Endothelial cell (in vitro differentiated cells): ENCODE measurements at regions not wholly inside any gene's neighbourhood (a gene's known extent, or its start where the extent isn't known, plus 50 kb on each side); places are given as distances from the start of the nearest gene placed in this dataset.

Experiments
- DNase-seq: peaks from one replicate; pipeline ENCODE4 v3.0.0; 2021; ENCODE audit warnings: low spot score
- H3K27ac Mint-ChIP-seq: one replicate; pipeline ENCODE4 v1.8.0; 2021; ENCODE audit warnings: mixed read lengths, inconsistent platforms; ENCODE audit not compliant: unreplicated experiment
- H3K27me3 Mint-ChIP-seq: one replicate; pipeline ENCODE4 v1.8.0; 2021; ENCODE audit warnings: mild to moderate bottlenecking, moderate library complexity, mixed read lengths, inconsistent platforms; ENCODE audit not compliant: unreplicated experiment
- H3K36me3 Mint-ChIP-seq: one replicate; pipeline ENCODE4 v1.8.0; 2021; ENCODE audit warnings: mild to moderate bottlenecking, low read depth, mixed read lengths, inconsistent platforms; ENCODE audit not compliant: unreplicated experiment
- H3K4me1 Mint-ChIP-seq: one replicate; pipeline ENCODE4 v1.8.0; 2021; ENCODE audit warnings: mild to moderate bottlenecking, mixed read lengths, inconsistent platforms; ENCODE audit not compliant: unreplicated experiment
- H3K4me3 Mint-ChIP-seq: one replicate; pipeline ENCODE4 v1.8.0; 2021; ENCODE audit warnings: mild to moderate bottlenecking, mixed read lengths, inconsistent platforms; ENCODE audit not compliant: unreplicated experiment
- H3K9me3 Mint-ChIP-seq: one replicate; pipeline ENCODE4 v1.8.0; 2021; ENCODE audit warnings: mixed read lengths, inconsistent platforms; ENCODE audit not compliant: unreplicated experiment
- TF ChIP-seq, protein P1 (sequence below): fragments of 200-600 bp; sonication (generic); IDR thresholded peaks from one replicate; pipeline ENCODE4 v1.5.0; 2021; ENCODE audit warnings: antibody characterized with exemption; ENCODE audit not compliant: unreplicated experiment

DNA sequence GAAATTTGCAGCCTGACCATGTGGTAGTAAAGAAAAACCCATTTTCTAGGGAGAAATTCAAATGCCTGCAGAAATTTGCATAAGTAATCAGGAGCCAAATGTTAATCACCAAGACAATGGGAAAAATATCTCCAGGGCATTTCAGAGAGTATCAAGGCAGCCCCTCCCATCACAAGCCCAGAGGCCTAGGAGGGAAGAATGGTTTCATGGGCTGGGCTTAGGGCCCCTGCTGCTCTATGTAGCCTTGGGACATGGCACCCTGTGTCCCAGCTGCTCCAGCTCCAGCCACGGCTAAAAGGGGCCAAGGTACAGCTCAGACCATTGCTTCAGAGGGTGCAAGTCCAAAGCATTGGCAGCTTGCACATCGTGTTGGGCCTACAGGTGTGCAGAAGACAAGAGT is 117.2 kb upstream of the RALGAPA2 start:
- no peak overlapping the region for H3K27ac Mint-ChIP-seq
- peaks cover 8% of the 10 kb centered on the region for H3K27me3 Mint-ChIP-seq
- H3K36me3 Mint-ChIP-seq = peaks cover 18% of the 10 kb centered on the region
- H3K4me1 Mint-ChIP-seq = no peaks in the 10 kb centered on the region
- TF ChIP-seq, protein P1, sequence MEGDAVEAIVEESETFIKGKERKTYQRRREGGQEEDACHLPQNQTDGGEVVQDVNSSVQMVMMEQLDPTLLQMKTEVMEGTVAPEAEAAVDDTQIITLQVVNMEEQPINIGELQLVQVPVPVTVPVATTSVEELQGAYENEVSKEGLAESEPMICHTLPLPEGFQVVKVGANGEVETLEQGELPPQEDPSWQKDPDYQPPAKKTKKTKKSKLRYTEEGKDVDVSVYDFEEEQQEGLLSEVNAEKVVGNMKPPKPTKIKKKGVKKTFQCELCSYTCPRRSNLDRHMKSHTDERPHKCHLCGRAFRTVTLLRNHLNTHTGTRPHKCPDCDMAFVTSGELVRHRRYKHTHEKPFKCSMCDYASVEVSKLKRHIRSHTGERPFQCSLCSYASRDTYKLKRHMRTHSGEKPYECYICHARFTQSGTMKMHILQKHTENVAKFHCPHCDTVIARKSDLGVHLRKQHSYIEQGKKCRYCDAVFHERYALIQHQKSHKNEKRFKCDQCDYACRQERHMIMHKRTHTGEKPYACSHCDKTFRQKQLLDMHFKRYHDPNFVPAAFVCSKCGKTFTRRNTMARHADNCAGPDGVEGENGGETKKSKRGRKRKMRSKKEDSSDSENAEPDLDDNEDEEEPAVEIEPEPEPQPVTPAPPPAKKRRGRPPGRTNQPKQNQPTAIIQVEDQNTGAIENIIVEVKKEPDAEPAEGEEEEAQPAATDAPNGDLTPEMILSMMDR = no peak
- no peak overlapping the region for H3K4me3 Mint-ChIP-seq
- H3K9me3 Mint-ChIP-seq = peaks cover 6% of the 10 kb centered on the region
- DNase-seq = no peak

- no peak for DNase-seq
- Mint-ChIP-seq H3K4me3 (no peak overlapping the region), H3K9me3 (peaks cover 6% of the 10 kb centered on the region), H3K36me3 (peaks cover 15% of the 10 kb centered on the region), H3K27ac (no peak overlapping the region), H3K4me1 (no peaks in the 10 kb centered on the region), H3K27me3 (peaks cover 3% of the 10 kb centered on the region)
- TF ChIP-seq, protein P1 = no peak
These were observed 115.7 kb upstream of the RALGAPA2 start for GRCh38 chr20:20827992-20828597.

DNA sequence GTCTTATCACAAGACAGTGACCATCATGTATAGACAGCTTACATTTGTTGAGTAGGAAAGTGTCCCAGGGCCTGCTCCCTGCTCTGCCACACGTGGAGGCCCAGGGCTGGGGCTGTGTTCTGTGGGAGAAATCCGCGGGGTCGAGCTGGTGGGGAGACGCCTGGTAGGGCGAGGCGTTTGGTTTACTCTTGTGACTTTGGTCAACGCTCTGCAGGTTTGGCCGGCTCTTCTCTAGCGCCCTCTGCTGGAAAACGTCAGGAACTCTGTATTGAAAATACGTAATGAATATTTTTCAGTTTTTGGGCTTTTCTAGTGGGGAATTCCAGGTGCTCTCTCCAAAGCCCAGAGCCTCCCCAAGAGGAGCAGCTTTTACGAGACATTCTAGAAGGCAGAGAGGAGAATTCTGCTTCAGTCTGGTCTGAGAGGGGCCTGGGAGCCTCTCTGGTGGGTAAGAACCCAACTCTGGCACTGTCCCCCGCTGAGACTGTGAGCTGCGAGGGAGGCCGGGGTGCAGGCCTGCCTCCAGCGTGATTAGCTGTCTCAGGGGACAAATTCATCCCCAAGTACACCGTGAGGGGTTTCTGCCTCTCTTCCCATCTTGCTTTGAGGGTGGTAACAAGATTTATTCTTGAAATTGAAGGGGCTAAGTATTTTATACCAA is 112.6 kb upstream of the RALGAPA2 start:
- TF ChIP-seq, protein P1 = peak; percentile 97
- peaks cover 9% of the 10 kb centered on the region for H3K27me3 Mint-ChIP-seq
- no peak overlapping the region for H3K4me3 Mint-ChIP-seq
- H3K27ac Mint-ChIP-seq = no peak overlapping the region
- peaks cover 12% of the 10 kb centered on the region for H3K36me3 Mint-ChIP-seq
- peaks cover 6% of the 10 kb centered on the region for H3K9me3 Mint-ChIP-seq
- DNase-seq = peak; percentile 74
- peaks cover 10% of the 10 kb centered on the region for H3K4me1 Mint-ChIP-seq

- H3K27ac Mint-ChIP-seq = no peak overlapping the region
- TF ChIP-seq, protein P1 = no peak
- H3K36me3 Mint-ChIP-seq = peaks cover under 1% of the 10 kb centered on the region
- peaks cover 13% of the 10 kb centered on the region for H3K4me1 Mint-ChIP-seq
- peaks cover 13% of the 10 kb centered on the region for H3K27me3 Mint-ChIP-seq
- no peak overlapping the region for H3K4me3 Mint-ChIP-seq
- DNase-seq = no peak
- no peaks in the 10 kb centered on the region for H3K9me3 Mint-ChIP-seq
These were observed 111.0 kb upstream of the RALGAPA2 start for GRCh38 chr20:20823476-20823881.

DNA sequence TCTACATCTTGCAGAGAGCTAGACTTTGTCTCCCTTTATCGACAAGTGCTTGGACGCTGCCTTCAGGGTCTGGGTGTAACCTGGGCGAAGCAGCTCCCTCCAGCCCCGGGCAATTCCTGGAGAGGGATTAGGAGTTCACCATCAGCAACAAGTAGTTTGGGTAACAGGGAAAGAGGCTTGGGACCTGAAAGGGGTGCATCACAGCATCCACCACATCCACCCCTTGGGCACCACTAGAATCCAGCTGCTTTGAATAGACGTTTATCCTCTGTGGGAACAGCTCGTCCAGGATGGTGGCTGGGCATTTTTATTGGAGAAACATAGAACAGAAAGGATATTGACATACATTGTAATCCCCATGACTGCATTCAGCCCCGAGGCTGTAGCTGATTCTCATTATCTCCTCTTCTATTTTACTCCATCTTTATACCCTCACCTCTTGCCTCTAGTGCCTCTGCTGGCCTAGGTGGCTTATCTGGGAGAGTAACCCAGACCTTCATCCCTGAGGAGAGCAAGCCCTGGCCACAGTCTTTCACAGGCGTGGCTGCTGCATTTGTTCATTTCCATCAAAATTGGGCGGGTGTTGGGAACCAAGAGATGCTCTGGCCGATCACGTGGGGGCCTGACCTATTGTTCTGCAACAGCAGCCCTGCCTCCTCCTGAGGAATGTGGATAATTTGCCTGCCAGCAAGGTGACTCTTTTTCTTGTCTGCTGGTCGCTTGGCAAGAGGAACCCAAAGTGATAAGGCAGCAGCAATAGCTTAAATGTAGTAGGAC is 109.2 kb upstream of the RALGAPA2 start:
- no peak for DNase-seq
- Mint-ChIP-seq H3K4me1 (peaks cover 13% of the 10 kb centered on the region), H3K4me3 (no peak overlapping the region), H3K36me3 (no peaks in the 10 kb centered on the region), H3K27me3 (peaks cover 12% of the 10 kb centered on the region), H3K27ac (no peak overlapping the region), H3K9me3 (no peaks in the 10 kb centered on the region)
- TF ChIP-seq, protein P1 = no peak
